Pulmonary artery endothelial cell (primary cell): ENCODE measurements at regions not wholly inside any gene's neighbourhood (a gene's known extent, or its start where the extent isn't known, plus 50 kb on each side); places are given as distances from the start of the nearest gene placed in this dataset.

Source experiments
- DNase-seq: peaks from one replicate; pipeline ENCODE4 v3.0.0-alpha.2; 2011; ENCODE audit warnings: low read depth, low spot score

DNA sequence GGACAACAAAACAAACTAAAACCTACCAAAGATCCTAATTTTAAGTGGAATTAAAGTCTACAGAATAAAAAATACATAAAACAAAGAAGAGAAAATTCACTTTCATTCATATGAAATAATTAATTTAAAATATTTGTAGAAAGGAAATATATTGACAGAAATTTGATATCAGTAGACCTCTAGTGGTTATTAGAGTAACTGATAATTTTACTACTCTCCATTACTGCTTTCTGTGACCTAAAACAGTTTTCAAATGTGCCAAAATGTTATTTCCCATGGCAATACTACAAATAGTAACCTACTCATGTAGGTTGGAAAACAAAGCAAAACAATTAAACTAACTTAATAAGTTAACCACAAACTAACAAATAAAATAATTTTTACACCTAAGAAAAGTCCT lies 147.1 kb downstream of the NOL4 start:
- DNase-seq = no peak

DNA sequence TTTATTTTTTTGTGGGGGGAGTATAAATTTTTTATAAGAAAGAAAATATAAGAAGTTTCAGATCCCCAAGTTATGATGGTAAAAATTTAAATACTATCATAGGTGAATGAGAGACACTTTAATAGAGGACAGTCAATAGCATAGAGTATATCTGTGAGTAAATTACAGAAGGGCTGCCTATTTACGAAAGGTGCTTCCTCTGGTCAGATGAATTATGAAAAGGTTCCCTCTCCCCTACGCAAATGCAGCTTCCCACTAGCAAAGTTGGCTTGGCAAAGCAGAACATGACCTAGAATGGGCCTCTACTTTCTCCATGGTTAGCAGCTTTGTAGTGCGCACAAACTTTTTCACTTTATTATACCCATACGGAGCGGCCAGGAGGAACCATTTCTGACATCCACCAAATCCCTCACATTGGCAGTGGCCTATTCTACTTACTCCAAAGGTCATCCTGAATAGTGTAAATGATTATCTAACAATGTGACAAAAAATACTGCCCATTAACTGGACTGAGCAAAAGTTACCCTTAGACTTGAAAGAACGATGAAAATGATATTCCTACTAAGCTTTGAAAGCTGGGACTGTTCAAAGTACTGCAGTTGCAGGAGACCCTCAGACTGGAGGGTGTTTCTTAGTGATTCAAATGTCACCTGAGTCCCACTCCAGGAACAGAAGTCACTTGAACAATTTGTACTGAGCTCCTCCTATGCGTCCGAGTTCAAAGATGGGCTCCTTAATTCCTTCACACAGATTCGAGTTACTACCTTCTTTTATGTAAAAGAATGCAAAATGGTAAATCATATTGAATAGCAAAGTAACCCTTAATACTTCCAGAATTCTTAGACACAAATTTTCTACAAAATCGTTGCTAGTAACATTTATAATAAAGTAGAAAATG lies 148.5 kb downstream of the NOL4 start:
- no peak for DNase-seq

DNA sequence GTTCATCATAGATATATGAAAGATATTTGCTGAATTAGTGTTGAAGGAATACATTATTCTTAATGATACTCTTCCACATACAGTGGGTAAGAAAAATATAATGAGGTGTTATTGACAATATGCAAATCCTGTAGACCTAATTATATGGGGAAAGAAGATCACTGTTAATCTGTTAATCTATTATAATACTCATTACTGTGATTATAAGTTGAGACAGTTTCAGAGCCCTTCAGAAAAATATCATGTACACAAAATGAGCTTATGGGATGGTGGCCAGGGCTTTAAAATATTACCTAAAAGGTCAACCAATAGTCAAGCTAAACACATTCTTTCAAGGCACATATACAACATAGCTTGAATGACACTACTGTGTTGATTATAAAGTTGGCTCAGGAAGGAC lies 163.5 kb downstream of the NOL4 start:
- DNase-seq = no peak

DNA sequence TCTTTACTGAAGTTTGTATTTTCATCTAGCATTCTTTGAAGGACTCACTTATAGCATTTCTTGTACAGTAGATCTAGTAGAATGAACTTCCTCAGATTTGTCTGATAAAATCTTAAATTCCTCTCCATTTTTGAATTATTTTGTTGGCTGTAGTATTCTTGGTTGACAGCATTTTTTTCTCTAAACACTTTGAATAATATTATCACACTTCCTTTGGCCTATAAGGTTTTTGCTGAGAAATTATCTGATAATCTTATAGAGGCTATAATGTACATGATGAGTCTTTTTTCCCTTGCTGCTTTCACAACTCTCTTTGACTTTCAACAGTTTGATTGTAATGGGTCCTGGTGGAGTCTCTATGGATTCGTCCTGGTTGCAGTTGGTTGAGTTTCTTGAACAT lies 169.5 kb downstream of the NOL4 start:
- DNase-seq = no peak

DNA sequence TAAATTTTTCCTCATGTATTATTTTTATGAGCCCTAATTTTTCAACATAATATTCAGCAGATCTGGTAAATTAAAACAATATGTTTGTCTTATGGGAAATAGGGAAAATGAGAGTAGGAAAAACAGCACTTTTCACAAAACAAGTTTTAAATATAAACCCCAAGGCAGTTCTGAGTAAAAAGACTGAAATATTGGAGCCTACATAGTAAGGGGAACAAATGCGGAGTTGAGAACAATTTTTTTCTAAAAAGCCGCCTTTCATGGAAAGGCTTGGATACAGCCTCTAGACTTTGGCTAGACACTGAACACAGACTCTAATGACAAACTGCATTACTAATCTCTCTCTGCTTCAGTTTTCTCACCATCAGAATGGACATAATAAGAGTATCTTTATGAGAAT lies 174.1 kb downstream of the NOL4 start:
- DNase-seq = no peak

DNA sequence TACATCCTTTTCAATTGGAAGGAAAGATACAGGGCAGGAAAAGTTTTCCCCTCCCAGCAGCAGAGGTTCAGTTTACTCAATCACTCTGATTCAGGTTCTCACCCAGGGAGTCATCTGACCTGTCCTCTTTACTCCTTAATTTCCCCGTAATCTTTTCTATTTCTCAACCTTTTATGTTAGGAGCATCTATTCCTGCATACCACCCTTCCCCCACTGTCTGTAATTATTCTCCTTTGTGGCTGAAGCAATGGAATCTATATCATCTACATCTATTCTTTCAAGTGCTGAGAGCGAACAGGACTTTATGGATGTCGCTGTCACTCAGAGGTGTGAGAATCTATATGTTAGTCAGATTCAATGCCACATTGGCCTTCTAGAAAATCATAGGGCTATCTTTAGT lies 175.2 kb downstream of the NOL4 start:
- DNase-seq = no peak

DNA sequence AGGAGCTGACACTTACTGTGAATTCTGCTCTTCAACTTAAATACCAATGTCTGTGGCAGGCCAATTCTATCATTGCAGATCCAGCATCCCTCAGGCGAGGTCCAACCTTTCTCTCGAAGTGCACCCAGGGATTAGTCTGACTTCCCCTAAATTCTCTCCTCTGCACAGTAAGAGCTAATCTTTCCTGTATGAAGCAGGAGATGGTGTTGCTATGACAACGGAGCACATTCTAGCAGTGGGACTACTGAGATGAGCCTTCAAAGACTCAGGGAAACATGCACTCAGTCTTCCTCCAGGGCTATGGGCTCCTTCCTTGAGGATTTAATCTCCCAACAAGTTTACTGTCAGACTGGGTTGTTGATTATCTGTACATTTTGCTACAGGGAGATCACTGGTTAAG lies 176.3 kb downstream of the NOL4 start:
- DNase-seq = no peak

DNA sequence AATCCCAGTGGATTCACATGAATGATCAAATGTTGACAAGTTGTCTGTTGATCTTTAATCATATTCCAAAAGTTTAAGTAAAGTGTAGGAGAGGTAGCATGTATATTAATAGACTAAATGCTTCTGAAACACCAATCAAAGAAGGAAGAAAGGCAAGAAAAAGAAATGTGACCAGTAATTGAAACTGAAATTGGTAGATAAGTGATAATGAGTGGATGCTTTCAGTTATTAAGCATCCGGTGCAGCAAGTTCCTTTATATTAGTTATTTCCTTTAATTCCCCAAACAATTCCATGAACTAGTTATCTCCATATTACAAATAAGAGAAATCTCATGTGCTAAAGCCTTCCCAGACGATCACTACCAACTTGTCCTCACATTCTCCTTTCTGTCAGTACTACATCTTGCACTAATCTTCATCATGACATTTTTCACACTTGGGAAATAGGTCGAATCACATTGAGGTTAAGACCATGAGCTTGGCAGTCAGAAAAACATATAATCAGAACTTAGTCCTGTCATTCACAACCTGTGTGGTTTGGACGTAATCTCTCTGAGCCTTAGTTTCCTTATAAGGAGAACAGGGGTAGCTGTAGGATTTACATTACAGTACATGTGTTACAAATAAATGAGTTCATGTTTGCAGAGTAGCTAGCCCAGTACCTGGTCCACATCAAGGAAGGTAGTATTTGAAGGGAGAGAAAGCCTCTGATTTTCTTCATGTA lies 182.1 kb downstream of the NOL4 start:
- no peak for DNase-seq

DNA sequence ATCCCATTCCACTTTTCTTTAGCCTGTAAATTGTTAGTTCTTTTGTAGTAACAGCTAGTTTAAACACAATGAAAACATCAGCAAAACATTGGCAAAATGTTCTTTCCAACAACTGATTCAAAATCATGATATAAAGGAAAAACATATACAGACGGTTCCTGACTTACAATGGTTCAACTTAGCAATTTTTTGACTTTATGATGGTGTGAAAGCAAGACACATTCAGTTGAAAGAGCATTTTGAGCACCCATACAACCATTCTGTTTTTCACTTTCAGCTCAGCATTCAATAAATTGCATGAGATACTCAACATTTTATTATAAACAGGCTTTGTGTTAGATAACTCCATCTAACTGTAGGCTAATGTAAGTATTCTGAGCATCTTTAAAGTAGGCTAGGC lies 185.1 kb downstream of the NOL4 start:
- no peak for DNase-seq

DNA sequence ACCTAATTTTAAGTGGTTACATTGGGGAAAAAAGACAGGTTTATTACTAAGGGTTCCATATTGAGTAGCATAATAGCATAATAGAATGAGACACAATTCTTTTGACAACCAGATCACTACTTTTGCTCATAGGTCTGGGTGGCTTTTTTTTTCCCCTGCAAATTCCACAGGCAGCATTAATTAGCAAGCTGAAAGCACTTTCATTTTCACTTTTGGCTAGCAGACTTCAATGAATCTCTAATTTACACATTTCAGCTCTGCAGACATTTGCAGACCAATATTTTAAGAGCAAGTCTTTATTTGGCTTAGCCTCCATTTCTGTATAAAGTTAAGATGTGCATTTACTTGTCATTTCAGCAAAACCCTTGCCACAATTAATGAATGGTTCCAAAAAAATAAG lies 185.5 kb downstream of the NOL4 start:
- DNase-seq = no peak

DNA sequence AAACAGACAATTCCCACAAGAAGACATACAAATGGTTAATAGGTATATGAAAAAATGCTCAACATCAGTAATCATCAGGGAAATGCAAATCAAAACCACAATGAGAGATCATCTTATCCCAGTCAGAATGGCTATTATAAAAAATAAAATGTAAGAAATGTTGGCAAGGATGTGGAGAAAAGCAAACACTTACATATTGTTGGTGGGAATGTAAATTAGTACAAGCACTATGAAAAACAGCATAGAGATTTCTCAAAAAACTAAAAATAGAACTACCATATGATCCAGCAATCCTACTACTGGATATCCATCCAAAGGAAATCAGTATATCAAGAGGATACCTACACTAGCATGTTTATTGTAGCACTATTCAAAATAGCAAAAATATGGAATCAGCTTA lies 186.6 kb downstream of the NOL4 start:
- DNase-seq = no peak

DNA sequence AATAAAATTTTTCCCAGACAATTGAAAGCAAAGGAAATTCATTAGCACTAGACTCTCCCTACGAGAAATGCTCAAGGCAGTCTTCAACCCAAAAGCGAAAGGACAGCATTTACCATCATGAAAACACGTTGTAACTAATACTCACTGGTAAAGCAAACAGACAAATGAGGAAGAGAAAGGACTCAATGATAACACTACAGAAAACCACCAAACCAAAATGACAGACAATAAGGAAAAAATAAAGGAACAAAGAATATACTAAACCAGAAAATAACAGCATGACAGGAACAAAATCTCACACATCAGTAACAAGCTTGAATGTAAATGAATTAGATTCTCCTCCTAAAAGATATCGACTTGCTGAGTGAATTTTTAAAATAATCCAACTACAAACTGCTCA lies 190.7 kb downstream of the NOL4 start:
- DNase-seq = no peak

DNA sequence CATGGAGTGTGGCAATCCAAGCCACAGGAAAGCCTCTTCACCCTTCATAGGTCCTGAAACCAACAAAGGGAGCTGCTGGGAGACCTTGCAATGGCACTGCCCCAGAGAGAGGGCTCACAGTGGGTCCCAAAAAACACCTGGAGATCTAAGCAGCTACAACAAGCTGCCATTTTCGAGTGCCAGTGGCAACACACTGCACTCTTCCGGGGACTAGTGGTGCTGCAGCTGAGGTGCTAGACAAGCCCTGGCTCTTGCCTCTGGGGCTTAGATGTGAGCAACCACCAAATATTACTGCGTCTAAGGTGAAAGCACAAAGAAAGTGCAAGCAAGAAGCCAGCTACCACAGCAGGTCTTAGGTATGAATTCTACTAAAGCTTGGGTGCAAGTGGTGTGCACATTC lies 192.9 kb downstream of the NOL4 start:
- DNase-seq = no peak

DNA sequence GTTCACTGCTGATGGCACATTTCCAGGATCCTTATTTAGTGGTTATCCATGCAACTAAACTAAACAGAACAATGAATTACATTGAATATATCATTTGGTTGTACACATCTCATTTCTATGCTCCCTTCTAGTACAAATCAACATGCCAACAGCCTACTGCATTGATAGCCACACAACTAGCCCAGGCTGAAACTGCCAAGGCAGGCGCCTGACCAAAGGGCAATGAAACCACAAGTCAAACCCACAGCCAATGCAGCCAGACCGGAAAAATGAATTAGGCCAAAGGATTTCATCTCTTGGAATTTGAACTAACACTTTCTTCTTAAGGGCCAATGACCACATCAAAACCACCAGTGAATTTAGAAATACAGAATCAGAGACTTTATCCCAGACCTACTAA lies 196.4 kb downstream of the NOL4 start:
- no peak for DNase-seq

DNA sequence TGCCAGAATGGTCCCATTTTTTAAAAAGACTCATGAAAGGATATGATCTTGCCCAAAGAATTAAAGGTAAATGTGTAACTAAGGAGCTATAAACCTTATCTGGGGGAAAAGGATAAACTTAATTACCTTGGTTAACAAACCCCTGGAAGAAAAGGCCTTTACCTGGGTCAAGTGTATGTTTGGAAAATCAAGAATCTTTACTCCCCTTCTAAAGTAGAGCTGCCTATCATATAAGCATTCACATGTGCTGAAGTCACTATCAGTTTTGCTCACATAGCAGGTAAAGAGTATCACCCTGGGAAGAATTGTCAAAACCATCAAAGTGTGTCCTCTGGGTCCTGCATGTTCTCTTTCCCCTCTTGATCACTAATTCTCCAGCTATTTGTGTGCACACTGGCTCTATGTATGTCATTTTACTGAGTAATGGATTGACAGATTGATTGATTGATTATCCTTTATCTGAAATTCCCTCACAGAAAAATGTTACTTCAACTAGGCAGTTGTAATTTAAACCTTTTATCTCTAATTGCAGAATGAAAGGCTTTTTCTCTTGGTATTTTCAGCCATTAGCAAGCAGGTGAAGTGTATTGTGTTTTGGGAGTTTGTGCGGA lies 199.4 kb downstream of the NOL4 start:
- no peak for DNase-seq

DNA sequence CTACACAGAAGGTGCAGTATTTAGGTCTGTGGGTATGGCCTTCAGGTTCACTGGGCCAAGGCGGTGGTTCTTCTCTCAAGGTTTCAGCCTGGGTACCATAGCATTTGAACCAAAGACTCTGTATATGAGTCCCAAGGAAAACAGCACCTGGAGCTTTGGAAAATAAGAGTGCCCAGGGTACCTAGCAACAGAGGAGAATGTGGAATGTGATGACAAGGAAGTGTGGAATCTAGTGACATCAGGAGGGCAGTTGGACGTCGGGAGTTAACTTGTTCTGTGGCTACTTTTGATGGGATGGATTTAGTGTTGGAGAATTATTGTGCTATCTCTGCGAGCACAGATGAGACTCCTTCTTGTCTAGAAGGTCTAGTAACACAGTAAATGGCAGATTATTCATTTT lies 201.2 kb downstream of the NOL4 start:
- no peak for DNase-seq

DNA sequence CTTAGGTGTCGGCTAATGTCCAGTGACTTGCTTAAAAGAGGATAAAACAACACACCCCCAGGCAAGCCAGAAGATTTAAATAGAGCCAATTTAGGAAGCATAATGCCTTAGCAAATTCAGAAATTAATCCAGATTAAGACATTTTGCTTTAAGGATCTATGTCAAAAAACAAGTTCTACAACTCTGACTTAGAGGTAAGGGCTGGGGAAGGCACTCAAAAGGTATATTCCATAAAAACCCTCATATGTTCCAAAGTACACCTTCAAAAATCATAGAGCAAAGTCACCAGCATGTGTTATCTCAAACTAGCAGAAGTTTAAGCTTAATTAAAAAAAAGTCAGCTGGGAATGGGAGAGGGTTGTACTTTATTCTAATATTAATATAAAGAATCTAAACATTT lies 206.4 kb downstream of the NOL4 start:
- no peak for DNase-seq

DNA sequence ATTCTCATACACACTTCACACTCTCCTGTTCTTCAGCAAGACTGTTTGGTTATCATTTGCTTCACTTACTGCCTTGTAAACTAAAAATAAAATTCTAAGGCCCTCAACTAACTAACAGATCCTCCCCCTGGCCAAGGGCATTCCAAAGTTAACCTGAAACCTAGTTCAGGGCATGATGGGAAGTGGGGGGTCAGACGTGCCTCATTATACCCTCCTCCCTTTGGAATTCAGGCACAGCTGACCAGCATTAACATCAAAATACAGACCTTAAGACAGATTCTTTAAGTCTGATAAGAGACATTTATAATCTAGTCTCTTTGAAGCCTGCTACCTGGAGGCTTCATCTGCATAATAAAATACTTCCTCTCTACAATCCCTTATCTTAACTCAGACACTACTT lies 221.0 kb downstream of the NOL4 start:
- no peak for DNase-seq

DNA sequence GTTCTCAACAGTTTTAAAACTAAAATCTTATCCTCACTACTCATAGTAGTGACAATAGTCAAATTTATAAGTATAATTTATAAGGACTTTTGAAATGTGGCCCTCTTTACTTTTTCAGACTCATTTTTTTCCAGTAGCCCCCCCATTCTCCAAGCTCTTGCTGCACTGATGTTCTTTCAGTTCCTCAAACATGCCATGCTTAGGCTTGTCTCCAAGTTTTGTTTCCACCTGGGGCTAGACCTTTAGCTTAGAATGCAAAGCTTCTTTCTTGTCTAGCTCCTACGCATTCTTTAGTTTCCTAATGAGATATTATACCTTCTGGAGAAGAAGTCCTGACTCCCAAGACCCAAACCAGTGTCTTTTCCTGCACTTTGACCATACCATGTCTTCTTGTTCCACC lies 222.6 kb downstream of the NOL4 start:
- no peak for DNase-seq

DNA sequence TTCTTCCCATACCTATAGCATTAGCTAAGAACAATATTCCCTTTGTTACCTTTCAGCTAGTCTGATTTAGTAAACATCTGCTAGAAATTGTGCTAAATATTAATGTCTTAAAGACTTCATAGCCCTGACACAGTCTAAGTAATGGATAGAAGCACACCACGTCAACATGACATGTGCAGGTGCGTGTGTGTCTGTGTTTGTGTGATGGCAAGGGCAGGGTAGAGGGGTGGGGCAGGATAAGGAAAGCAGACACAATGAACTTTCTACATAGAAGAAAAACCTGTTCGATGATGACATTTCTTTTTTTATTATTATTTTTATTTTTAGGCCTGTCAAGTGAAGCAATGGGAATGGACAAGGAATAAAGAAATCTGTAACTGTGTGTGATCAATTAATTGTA lies 223.3 kb downstream of the NOL4 start:
- no peak for DNase-seq

DNA sequence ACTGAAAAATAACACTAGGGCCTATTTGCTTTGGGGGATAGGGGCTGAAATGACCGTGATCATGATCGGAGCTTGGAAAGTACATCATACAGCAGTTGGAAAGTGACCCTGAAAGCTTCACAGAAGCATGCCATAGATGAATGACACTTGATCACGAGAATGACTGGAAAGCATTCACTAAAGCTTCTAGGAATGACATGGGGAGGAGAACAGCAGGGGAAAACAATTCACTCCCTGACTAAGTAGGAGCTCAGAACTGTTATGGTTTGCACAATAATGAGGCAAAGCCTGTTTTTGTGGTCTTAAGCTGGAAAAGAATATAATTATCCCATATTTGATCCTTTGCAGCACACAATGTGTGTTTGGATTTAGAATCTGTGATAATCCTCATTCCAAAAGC lies 237.5 kb downstream of the NOL4 start:
- no peak for DNase-seq

DNA sequence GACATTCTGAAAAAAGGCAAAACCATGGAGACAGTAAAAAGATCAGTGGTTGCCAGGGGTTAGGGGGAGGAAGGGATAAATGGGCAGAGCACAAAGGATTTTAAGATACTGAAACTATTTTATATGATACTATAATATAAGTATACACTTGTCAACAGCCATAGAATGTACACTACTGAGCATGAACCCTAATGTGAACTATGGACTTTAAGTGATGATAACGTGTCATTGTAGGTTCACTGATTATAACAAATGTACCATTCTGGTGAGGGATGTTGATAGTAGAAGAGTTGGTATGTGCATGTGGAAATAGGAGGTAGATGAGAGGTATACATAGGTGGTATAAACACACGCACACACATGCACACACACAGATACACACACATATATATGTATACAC lies 241.6 kb downstream of the NOL4 start:
- no peak for DNase-seq

DNA sequence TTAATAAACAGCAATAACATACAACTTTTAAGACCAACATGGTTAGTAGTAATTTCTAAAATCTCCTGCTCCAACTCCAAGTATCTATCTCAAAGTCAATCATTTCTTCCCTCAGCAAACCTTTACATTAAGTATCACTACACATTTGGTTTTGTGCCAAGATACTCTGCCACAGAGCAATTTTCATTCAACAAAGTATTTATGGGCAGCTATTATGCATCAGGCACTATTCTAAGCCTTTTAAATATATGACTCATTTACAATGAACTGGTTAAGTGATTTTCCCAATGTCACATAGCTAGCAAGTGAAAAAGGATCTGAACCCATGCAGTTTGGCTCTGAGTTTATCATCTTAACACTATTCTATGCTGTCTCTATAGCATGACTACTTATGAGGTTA lies 264.3 kb downstream of the NOL4 start:
- no peak for DNase-seq
